WTC11 (cell line): ENCODE measurements at regions not wholly inside any gene's neighbourhood (a gene's known extent, or its start where the extent isn't known, plus 50 kb on each side); places are given as distances from the start of the nearest gene placed in this dataset.

Experiments
- ATAC-seq: fragments of 200-7000 bp; cut with Tn5 transposase; 2 replicates; pipeline ENCODE4 v1.10.0; 2021; ENCODE audit warnings: mild to moderate bottlenecking, moderate library complexity
- CTCF ChIA-PET: fragments of 300-600 bp; sonication (Branson Sonifier 250); formaldehyde crosslinking; loops from one replicate; lab custom pipeline; 2021; ENCODE audit warnings: antibody characterized with exemption; lab: Charles Lee
- POLR2A ChIA-PET: fragments of 350-600 bp; sonication (Branson Sonifier 250); formaldehyde crosslinking; loops from one replicate; lab custom pipeline; 2021; ENCODE audit warnings: antibody characterized with exemption; lab: Charles Lee
- DNase-seq: peaks from one replicate; pipeline ENCODE4 v3.0.0; 2021; ENCODE audit warnings: low spot score
- H3K27ac Mint-ChIP-seq: 2 replicates; pipeline ENCODE4 v1.8.0; 2021; ENCODE audit warnings: mixed read lengths
- H3K27me3 Mint-ChIP-seq: 2 replicates; pipeline ENCODE4 v1.8.0; 2021; ENCODE audit warnings: low read depth, mild to moderate bottlenecking, moderate library complexity, mixed read lengths
- H3K36me3 Mint-ChIP-seq: 2 replicates; pipeline ENCODE4 v1.8.0; 2021; ENCODE audit warnings: mixed read lengths
- H3K4me1 Mint-ChIP-seq: 2 replicates; pipeline ENCODE4 v1.8.0; 2022; ENCODE audit warnings: mixed read lengths
- H3K4me3 Mint-ChIP-seq: 2 replicates; pipeline ENCODE4 v1.8.0; 2021; ENCODE audit warnings: mild to moderate bottlenecking, moderate library complexity, mixed read lengths
- H3K9me3 Mint-ChIP-seq: 2 replicates; pipeline ENCODE4 v1.8.0; 2021; ENCODE audit warnings: mixed read lengths
- CBFB ChIP-seq: sonication (generic); formaldehyde crosslinking; IDR thresholded peaks from 2 replicates; pipeline ENCODE4 v1.8.1; 2022; ENCODE audit warnings: mild to moderate bottlenecking, low read depth, missing genetic modification reagents
- ETV6 ChIP-seq: sonication (generic); formaldehyde crosslinking; IDR thresholded peaks from 2 replicates; pipeline ENCODE4 v1.8.1; 2022; ENCODE audit warnings: mild to moderate bottlenecking, missing genetic modification reagents
- FOXK1 ChIP-seq: sonication (generic); formaldehyde crosslinking; IDR thresholded peaks from 2 replicates; pipeline ENCODE4 v1.8.0; 2022; ENCODE audit warnings: mild to moderate bottlenecking, moderate library complexity, missing genetic modification reagents
- GRHL2 ChIP-seq: fragments of 250-450 bp; sonication (Bioruptor Pico); IDR thresholded peaks from 2 replicates; pipeline ENCODE4 v1.8.0; 2022; ENCODE audit warnings: mild to moderate bottlenecking, moderate library complexity; ENCODE audit not compliant: insufficient replicate concordance, severe bottlenecking
- IRF2 ChIP-seq: sonication (generic); formaldehyde crosslinking; IDR thresholded peaks from 2 replicates; pipeline ENCODE4 v1.8.0; 2022; ENCODE audit warnings: low read depth, missing genetic modification reagents, borderline replicate concordance
- NFYB ChIP-seq: sonication (generic); formaldehyde crosslinking; conservative IDR thresholded peaks from 2 replicates; pipeline ENCODE4 v1.8.0; 2022; ENCODE audit warnings: low read depth, missing genetic modification reagents
- NR2C2 ChIP-seq: sonication (generic); formaldehyde crosslinking; IDR thresholded peaks from 2 replicates; pipeline ENCODE4 v1.8.0; 2022; ENCODE audit warnings: mild to moderate bottlenecking, missing genetic modification reagents
- PRRX2 ChIP-seq: fragments of 250-450 bp; sonication (Bioruptor Pico); IDR thresholded peaks from 2 replicates; pipeline ENCODE4 v1.8.0; 2021; ENCODE audit warnings: mild to moderate bottlenecking
- RORB ChIP-seq: fragments of 250-450 bp; sonication (Bioruptor Pico); IDR thresholded peaks from 2 replicates; pipeline ENCODE4 v1.9.0; 2021; ENCODE audit warnings: mild to moderate bottlenecking
- SMAD3 ChIP-seq: sonication (generic); formaldehyde crosslinking; IDR thresholded peaks from 2 replicates; pipeline ENCODE4 v1.8.0; 2022; ENCODE audit warnings: missing genetic modification reagents, mild to moderate bottlenecking, borderline replicate concordance
- TEAD4 ChIP-seq: sonication (generic); formaldehyde crosslinking; IDR thresholded peaks from 2 replicates; pipeline ENCODE4 v1.8.0; 2022; ENCODE audit warnings: mild to moderate bottlenecking, missing genetic modification reagents
- ZNF219 ChIP-seq: sonication (generic); formaldehyde crosslinking; IDR thresholded peaks from 2 replicates; pipeline ENCODE4 v1.8.0; 2023; ENCODE audit warnings: missing genetic modification reagents, mild to moderate bottlenecking, borderline replicate concordance
- ZNF232 ChIP-seq: sonication (generic); formaldehyde crosslinking; IDR thresholded peaks from 2 replicates; pipeline ENCODE4 v1.8.0; 2022; ENCODE audit warnings: mild to moderate bottlenecking, missing genetic modification reagents
- TF ChIP-seq, protein P1 (sequence below): sonication (generic); formaldehyde crosslinking; IDR thresholded peaks from 2 replicates; pipeline ENCODE4 v1.8.0; 2023; ENCODE audit warnings: missing genetic modification reagents, mild to moderate bottlenecking, borderline replicate concordance
- TF ChIP-seq, protein P2 (sequence below): sonication (generic); formaldehyde crosslinking; IDR thresholded peaks from 2 replicates; pipeline ENCODE4 v1.8.1; 2023; ENCODE audit warnings: mild to moderate bottlenecking, missing genetic modification reagents, moderate library complexity
- TF ChIP-seq, protein P3 (sequence below): sonication (generic); formaldehyde crosslinking; conservative IDR thresholded peaks from 2 replicates; pipeline ENCODE4 v1.8.1; 2023; ENCODE audit warnings: mild to moderate bottlenecking, low read depth, missing genetic modification reagents, moderate library complexity
- TF ChIP-seq, protein P4 (sequence below): fragments of 250-450 bp; sonication (Bioruptor Pico); IDR thresholded peaks from 2 replicates; pipeline ENCODE4 v2.1.2; 2022; ENCODE audit warnings: mild to moderate bottlenecking, moderate library complexity
- TF ChIP-seq, protein P5 (sequence below): fragments of 250-450 bp; sonication (Bioruptor Pico); IDR thresholded peaks from 2 replicates; pipeline ENCODE4 v1.8.0; 2021; ENCODE audit warnings: mild to moderate bottlenecking
- TF ChIP-seq, protein P6 (sequence below): sonication (generic); formaldehyde crosslinking; IDR thresholded peaks from 2 replicates; pipeline ENCODE4 v1.8.0; 2022; ENCODE audit warnings: mild to moderate bottlenecking, missing genetic modification reagents
- TF ChIP-seq, protein P7 (sequence below): sonication (generic); formaldehyde crosslinking; IDR thresholded peaks from 2 replicates; pipeline ENCODE4 v1.8.0; 2022; ENCODE audit warnings: missing genetic modification reagents

DNA sequence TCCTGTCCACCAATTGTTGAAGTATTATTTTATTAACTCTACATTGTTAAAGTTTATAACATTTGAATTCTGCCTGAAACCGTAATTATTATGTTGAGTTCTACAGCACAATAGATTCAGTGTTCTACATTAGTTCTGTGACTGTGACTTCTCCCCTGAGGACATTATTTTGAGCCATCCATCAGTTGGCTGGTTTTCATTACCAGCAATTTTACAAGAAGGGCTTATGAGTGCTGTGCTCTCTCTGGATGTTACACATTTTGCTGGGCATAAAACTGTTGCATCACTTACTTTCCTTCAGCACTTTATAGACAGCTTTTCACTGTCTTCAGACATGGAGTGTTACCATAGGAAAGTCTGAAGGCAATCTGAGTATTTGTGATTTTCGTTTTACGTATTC lies 118.2 kb upstream of the KITLG start:
- no peaks in the 10 kb centered on the region for H3K4me1 Mint-ChIP-seq
- H3K27me3 Mint-ChIP-seq, result no peaks in the 10 kb centered on the region; the same call in none of the 2 replicates
- no peak for ATAC-seq
- H3K9me3 Mint-ChIP-seq, result peaks cover 33% of the 10 kb centered on the region
- CTCF ChIA-PET, result no interaction called here
- no peak overlapping the region for H3K27ac Mint-ChIP-seq
- POLR2A ChIA-PET, result no interaction called here
- no peak for DNase-seq
- TF ChIP-seq ETV6 (CRISPR knock-in tag) (no peak), GRHL2 (CRISPR knock-in tag) (no peak), TEAD4 (no peak), RORB (CRISPR knock-in tag) (no peak), FOXK1 (no peak), NR2C2 (CRISPR knock-in tag) (no peak)
- TF ChIP-seq, protein P1, sequence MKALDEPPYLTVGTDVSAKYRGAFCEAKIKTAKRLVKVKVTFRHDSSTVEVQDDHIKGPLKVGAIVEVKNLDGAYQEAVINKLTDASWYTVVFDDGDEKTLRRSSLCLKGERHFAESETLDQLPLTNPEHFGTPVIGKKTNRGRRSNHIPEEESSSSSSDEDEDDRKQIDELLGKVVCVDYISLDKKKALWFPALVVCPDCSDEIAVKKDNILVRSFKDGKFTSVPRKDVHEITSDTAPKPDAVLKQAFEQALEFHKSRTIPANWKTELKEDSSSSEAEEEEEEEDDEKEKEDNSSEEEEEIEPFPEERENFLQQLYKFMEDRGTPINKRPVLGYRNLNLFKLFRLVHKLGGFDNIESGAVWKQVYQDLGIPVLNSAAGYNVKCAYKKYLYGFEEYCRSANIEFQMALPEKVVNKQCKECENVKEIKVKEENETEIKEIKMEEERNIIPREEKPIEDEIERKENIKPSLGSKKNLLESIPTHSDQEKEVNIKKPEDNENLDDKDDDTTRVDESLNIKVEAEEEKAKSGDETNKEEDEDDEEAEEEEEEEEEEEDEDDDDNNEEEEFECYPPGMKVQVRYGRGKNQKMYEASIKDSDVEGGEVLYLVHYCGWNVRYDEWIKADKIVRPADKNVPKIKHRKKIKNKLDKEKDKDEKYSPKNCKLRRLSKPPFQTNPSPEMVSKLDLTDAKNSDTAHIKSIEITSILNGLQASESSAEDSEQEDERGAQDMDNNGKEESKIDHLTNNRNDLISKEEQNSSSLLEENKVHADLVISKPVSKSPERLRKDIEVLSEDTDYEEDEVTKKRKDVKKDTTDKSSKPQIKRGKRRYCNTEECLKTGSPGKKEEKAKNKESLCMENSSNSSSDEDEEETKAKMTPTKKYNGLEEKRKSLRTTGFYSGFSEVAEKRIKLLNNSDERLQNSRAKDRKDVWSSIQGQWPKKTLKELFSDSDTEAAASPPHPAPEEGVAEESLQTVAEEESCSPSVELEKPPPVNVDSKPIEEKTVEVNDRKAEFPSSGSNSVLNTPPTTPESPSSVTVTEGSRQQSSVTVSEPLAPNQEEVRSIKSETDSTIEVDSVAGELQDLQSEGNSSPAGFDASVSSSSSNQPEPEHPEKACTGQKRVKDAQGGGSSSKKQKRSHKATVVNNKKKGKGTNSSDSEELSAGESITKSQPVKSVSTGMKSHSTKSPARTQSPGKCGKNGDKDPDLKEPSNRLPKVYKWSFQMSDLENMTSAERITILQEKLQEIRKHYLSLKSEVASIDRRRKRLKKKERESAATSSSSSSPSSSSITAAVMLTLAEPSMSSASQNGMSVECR (CRISPR knock-in tag), result no peak
- TF ChIP-seq, protein P2, sequence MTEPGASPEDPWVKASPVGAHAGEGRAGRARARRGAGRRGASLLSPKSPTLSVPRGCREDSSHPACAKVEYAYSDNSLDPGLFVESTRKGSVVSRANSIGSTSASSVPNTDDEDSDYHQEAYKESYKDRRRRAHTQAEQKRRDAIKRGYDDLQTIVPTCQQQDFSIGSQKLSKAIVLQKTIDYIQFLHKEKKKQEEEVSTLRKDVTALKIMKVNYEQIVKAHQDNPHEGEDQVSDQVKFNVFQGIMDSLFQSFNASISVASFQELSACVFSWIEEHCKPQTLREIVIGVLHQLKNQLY (CRISPR knock-in tag), result no peak
- TF ChIP-seq, protein P3, sequence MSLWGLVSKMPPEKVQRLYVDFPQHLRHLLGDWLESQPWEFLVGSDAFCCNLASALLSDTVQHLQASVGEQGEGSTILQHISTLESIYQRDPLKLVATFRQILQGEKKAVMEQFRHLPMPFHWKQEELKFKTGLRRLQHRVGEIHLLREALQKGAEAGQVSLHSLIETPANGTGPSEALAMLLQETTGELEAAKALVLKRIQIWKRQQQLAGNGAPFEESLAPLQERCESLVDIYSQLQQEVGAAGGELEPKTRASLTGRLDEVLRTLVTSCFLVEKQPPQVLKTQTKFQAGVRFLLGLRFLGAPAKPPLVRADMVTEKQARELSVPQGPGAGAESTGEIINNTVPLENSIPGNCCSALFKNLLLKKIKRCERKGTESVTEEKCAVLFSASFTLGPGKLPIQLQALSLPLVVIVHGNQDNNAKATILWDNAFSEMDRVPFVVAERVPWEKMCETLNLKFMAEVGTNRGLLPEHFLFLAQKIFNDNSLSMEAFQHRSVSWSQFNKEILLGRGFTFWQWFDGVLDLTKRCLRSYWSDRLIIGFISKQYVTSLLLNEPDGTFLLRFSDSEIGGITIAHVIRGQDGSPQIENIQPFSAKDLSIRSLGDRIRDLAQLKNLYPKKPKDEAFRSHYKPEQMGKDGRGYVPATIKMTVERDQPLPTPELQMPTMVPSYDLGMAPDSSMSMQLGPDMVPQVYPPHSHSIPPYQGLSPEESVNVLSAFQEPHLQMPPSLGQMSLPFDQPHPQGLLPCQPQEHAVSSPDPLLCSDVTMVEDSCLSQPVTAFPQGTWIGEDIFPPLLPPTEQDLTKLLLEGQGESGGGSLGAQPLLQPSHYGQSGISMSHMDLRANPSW, result no peak
- no peak overlapping the region for H3K4me3 Mint-ChIP-seq
- H3K36me3 Mint-ChIP-seq, result peaks cover 25% of the 10 kb centered on the region

DNA sequence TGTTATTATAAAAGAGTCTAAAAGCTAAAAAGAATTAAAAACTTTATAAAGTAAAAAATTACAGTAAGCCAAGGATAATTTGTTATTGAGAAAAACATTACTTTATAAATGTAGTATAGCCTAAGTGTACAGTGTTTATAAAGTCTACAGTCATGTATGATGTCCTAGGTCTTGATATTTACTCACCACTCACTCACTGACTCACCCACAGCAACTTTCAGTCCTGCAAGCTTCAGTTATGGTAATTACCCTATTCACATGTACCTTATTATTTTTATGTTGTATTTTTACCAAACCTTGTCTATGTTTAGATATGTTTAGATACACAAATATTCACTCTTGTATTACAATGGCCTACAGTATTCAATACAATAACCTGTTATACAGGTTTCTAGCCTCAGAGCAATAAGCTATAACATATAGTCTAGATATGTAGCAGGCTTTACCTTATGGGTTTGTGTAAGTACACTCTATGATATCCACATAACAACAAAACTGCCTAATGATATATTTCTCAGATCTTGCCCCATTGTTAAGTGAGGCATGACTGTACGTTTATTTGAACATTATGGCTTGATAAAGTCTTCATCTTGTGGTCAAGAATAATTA lies 113.7 kb upstream of the KITLG start:
- Mint-ChIP-seq H3K27ac (no peak overlapping the region), H3K9me3 (peaks cover 41% of the 10 kb centered on the region), H3K4me1 (no peaks in the 10 kb centered on the region; the same call in 1 of the 2 replicates), H3K36me3 (peaks cover 25% of the 10 kb centered on the region), H3K4me3 (no peak overlapping the region), H3K27me3 (no peaks in the 10 kb centered on the region; the same call in none of the 2 replicates)
- POLR2A ChIA-PET, result no interaction called here
- DNase-seq (no peak), ATAC-seq (no peak)
- CTCF ChIA-PET, result no interaction called here
- no peak for TF ChIP-seq SMAD3 (CRISPR knock-in tag)
- no peak for TF ChIP-seq IRF2 (CRISPR knock-in tag)
- TF ChIP-seq ZNF219 (CRISPR knock-in tag), result no peak
- no peak for TF ChIP-seq NR2C2 (CRISPR knock-in tag)
- TF ChIP-seq, protein P4, sequence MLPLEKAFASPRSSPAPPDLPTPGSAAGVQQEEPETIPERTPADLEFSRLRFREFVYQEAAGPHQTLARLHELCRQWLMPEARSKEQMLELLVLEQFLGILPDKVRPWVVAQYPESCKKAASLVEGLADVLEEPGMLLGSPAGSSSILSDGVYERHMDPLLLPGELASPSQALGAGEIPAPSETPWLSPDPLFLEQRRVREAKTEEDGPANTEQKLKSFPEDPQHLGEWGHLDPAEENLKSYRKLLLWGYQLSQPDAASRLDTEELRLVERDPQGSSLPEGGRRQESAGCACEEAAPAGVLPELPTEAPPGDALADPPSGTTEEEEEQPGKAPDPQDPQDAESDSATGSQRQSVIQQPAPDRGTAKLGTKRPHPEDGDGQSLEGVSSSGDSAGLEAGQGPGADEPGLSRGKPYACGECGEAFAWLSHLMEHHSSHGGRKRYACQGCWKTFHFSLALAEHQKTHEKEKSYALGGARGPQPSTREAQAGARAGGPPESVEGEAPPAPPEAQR (CRISPR knock-in tag), result no peak
- TF ChIP-seq, protein P5, sequence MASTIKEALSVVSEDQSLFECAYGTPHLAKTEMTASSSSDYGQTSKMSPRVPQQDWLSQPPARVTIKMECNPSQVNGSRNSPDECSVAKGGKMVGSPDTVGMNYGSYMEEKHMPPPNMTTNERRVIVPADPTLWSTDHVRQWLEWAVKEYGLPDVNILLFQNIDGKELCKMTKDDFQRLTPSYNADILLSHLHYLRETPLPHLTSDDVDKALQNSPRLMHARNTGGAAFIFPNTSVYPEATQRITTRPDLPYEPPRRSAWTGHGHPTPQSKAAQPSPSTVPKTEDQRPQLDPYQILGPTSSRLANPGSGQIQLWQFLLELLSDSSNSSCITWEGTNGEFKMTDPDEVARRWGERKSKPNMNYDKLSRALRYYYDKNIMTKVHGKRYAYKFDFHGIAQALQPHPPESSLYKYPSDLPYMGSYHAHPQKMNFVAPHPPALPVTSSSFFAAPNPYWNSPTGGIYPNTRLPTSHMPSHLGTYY (CRISPR knock-in tag), result no peak
- no peak for TF ChIP-seq NFYB
- TF ChIP-seq, protein P6, sequence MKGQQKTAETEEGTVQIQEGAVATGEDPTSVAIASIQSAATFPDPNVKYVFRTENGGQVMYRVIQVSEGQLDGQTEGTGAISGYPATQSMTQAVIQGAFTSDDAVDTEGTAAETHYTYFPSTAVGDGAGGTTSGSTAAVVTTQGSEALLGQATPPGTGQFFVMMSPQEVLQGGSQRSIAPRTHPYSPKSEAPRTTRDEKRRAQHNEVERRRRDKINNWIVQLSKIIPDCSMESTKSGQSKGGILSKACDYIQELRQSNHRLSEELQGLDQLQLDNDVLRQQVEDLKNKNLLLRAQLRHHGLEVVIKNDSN (CRISPR knock-in tag), result no peak
- TF ChIP-seq, protein P7, sequence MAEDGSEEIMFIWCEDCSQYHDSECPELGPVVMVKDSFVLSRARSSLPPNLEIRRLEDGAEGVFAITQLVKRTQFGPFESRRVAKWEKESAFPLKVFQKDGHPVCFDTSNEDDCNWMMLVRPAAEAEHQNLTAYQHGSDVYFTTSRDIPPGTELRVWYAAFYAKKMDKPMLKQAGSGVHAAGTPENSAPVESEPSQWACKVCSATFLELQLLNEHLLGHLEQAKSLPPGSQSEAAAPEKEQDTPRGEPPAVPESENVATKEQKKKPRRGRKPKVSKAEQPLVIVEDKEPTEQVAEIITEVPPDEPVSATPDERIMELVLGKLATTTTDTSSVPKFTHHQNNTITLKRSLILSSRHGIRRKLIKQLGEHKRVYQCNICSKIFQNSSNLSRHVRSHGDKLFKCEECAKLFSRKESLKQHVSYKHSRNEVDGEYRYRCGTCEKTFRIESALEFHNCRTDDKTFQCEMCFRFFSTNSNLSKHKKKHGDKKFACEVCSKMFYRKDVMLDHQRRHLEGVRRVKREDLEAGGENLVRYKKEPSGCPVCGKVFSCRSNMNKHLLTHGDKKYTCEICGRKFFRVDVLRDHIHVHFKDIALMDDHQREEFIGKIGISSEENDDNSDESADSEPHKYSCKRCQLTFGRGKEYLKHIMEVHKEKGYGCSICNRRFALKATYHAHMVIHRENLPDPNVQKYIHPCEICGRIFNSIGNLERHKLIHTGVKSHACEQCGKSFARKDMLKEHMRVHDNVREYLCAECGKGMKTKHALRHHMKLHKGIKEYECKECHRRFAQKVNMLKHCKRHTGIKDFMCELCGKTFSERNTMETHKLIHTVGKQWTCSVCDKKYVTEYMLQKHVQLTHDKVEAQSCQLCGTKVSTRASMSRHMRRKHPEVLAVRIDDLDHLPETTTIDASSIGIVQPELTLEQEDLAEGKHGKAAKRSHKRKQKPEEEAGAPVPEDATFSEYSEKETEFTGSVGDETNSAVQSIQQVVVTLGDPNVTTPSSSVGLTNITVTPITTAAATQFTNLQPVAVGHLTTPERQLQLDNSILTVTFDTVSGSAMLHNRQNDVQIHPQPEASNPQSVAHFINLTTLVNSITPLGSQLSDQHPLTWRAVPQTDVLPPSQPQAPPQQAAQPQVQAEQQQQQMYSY (CRISPR knock-in tag), result no peak
- no peak for TF ChIP-seq ZNF232 (CRISPR knock-in tag)
- no peak for TF ChIP-seq CBFB (CRISPR knock-in tag)
- TF ChIP-seq PRRX2 (CRISPR knock-in tag), result no peak
